SK-N-SH (cell line): ENCODE measurements at regions not wholly inside any gene's neighbourhood (a gene's known extent, or its start where the extent isn't known, plus 50 kb on each side); places are given as distances from the start of the nearest gene placed in this dataset.

Experiments
- CTCF ChIA-PET: fragments of 300-600, 350-600 bp; formaldehyde crosslinking; extraction: SDS; loops from one replicate; lab custom pipeline; 2021; lab: Yijun Ruan, JAX
- POLR2A ChIA-PET: fragments of 350-600 bp; sonication (Branson Sonifier 250); formaldehyde crosslinking; extraction: SDS; loops from one replicate; lab custom pipeline; 2020; ENCODE audit warnings: antibody characterized with exemption, inconsistent platforms; lab: Yijun Ruan, JAX
- DNase-seq: peaks from one replicate; pipeline ENCODE4 v3.0.0; 2012
- H2AFZ ChIP-seq: fragments of 200-600 bp; sonication (generic); 2 replicates; pipeline ENCODE4 v1.8.1; 2016; ENCODE audit warnings: antibody characterized with exemption, mild to moderate bottlenecking, low read depth
- H3F3A ChIP-seq: fragments of 200-600 bp; sonication (generic); replicated peaks from 2 replicates; pipeline ENCODE3; 2016; ENCODE audit warnings: antibody characterized with exemption, mild to moderate bottlenecking; ENCODE audit not compliant: insufficient read depth
- H3K27ac ChIP-seq, 2 experiments: fragments of 200-500 bp in 1 of 2; fragments of 200-600 bp in 1 of 2; sonication (Bioruptor generic) in 1 of 2; sonication (generic), shearing (Covaris generic) in 1 of 2; 2 replicates each; pipeline versions ENCODE4 v1.5.1 to v1.6.1; 2014 to 2016; ENCODE audit warnings: low read depth in 2 of 2, inconsistent platforms in 1 of 2, low read length in 1 of 2, mild to moderate bottlenecking in 1 of 2, mixed read lengths in 1 of 2
- H3K27me3 ChIP-seq: fragments of 200-600 bp; sonication (generic), shearing (Covaris generic); 2 replicates; pipeline ENCODE4 v1.6.1; 2016; ENCODE audit warnings: mixed run types; ENCODE audit not compliant: insufficient read depth
- H3K36me3 ChIP-seq, 2 experiments: fragments of 200-500 bp in 1 of 2; fragments of 200-600 bp in 1 of 2; sonication (Bioruptor generic) in 1 of 2; sonication (generic) in 1 of 2; replicated peaks in 1 of 2; 2 replicates each; pipeline versions ENCODE3 to v1.5.1; 2014 to 2016; ENCODE audit warnings: low read length in 1 of 2, mild to moderate bottlenecking in 1 of 2; ENCODE audit not compliant: insufficient read depth in 2 of 2, control insufficient read depth in 1 of 2
- H3K4me1 ChIP-seq, 2 experiments: fragments of 200-500 bp in 1 of 2; fragments of 200-600 bp in 1 of 2; sonication (Bioruptor generic) in 1 of 2; sonication (generic), shearing (Covaris generic) in 1 of 2; 2 replicates each; pipeline versions ENCODE4 v1.5.1 to v1.6.1; 2014 to 2016; ENCODE audit warnings: low read depth in 1 of 2, low read length in 1 of 2, mixed run types in 1 of 2; ENCODE audit not compliant: insufficient read depth in 2 of 2, control insufficient read depth in 1 of 2
- H3K4me2 ChIP-seq: fragments of 200-600 bp; sonication (generic), shearing (Covaris generic); 2 replicates; pipeline ENCODE4 v1.6.1; 2017; ENCODE audit warnings: mixed run types
- H3K4me3 ChIP-seq, 2 experiments: fragments of 200-500 bp in 1 of 2; fragments of 200-600 bp in 1 of 2; sonication (Bioruptor generic) in 1 of 2; sonication (generic), shearing (Covaris generic) in 1 of 2; 2 replicates each; pipeline versions ENCODE4 v1.5.1 to v1.8.1; 2014 to 2016; ENCODE audit warnings: low read depth in 2 of 2, inconsistent platforms in 1 of 2, low read length in 1 of 2, mild to moderate bottlenecking in 1 of 2, mixed read lengths in 1 of 2, moderate library complexity in 1 of 2
- H3K79me2 ChIP-seq: fragments of 200-600 bp; sonication (generic); 2 replicates; pipeline ENCODE4 v1.8.1; 2017; ENCODE audit warnings: mild to moderate bottlenecking; ENCODE audit not compliant: insufficient read depth
- H3K9ac ChIP-seq: fragments of 200-600 bp; sonication (generic); 2 replicates; pipeline ENCODE4 v1.6.1; 2017; ENCODE audit warnings: mixed run types
- H3K9me2 ChIP-seq: fragments of 200-600 bp; sonication (generic); 2 replicates; pipeline ENCODE4 v1.6.1; 2017; ENCODE audit warnings: mixed run types
- H3K9me3 ChIP-seq: fragments of 200-600 bp; sonication (generic); 2 replicates; pipeline ENCODE4 v1.6.1; 2017; ENCODE audit warnings: mixed run types, mild to moderate bottlenecking, moderate library complexity
- H4K20me1 ChIP-seq: fragments of 200-600 bp; sonication (generic); 2 replicates; pipeline ENCODE4 v1.6.1; 2017; ENCODE audit warnings: mild to moderate bottlenecking, mixed run types; ENCODE audit not compliant: insufficient read depth
- CTCF ChIP-seq: fragments of 200-600 bp; sonication (generic); IDR thresholded peaks from 2 replicates; pipeline ENCODE4 v1.6.1; 2017; ENCODE audit warnings: antibody characterized with exemption, mild to moderate bottlenecking, moderate library complexity
- EP300 ChIP-seq, 2 experiments: IDR thresholded peaks; 2 replicates each; pipeline versions ENCODE4 v1.4.0 to v1.6.1; 2012; ENCODE audit warnings: borderline replicate concordance in 1 of 2, low read depth in 1 of 2, low read length in 1 of 2
- FOSL2 ChIP-seq: IDR thresholded peaks from 2 replicates; pipeline ENCODE4 v1.4.0; 2012; ENCODE audit warnings: low read depth, mild to moderate bottlenecking, moderate library complexity, borderline replicate concordance
- FOXJ3 ChIP-seq: sonication (generic); formaldehyde crosslinking; IDR thresholded peaks from 2 replicates; pipeline ENCODE4 v1.5.1; 2020; ENCODE audit warnings: mild to moderate bottlenecking, missing genetic modification reagents
- FOXM1 ChIP-seq: IDR thresholded peaks from 2 replicates; pipeline ENCODE4 v1.4.0; 2012; ENCODE audit warnings: low read depth, mild to moderate bottlenecking
- GABPA ChIP-seq: IDR thresholded peaks from 2 replicates; pipeline ENCODE4 v1.4.0; 2012; ENCODE audit warnings: low read depth, mild to moderate bottlenecking
- JUND ChIP-seq: IDR thresholded peaks from 2 replicates; pipeline ENCODE4 v1.4.0; 2012
- MAX ChIP-seq: IDR thresholded peaks from 2 replicates; pipeline ENCODE4 v1.4.0; 2012; ENCODE audit warnings: low read depth
- NFIC ChIP-seq: IDR thresholded peaks from 2 replicates; pipeline ENCODE4 v1.4.0; 2012; ENCODE audit warnings: borderline replicate concordance
- PBX3 ChIP-seq: IDR thresholded peaks from 2 replicates; pipeline ENCODE4; 2012
- RAD21 ChIP-seq: IDR thresholded peaks from 2 replicates; pipeline ENCODE4 v1.6.1; 2012; ENCODE audit warnings: mild to moderate bottlenecking, low read length
- RFX5 ChIP-seq: IDR thresholded peaks from 2 replicates; pipeline ENCODE4 v1.6.1; 2012; ENCODE audit warnings: mild to moderate bottlenecking, improper control_type of control experiment, low read length
- RXRA ChIP-seq: IDR thresholded peaks from 2 replicates; pipeline ENCODE4 v1.4.0; 2012; ENCODE audit warnings: low read depth, mild to moderate bottlenecking, borderline replicate concordance
- SIN3A ChIP-seq: IDR thresholded peaks from 2 replicates; pipeline ENCODE4 v1.6.1; 2012; ENCODE audit warnings: low read depth, mild to moderate bottlenecking, low read length, moderate library complexity, borderline replicate concordance
- SMC3 ChIP-seq: IDR thresholded peaks from 2 replicates; pipeline ENCODE4 v1.6.1; 2012; ENCODE audit warnings: low read depth, low read length, improper control_type of control experiment
- TAF1 ChIP-seq: IDR thresholded peaks from 2 replicates; pipeline ENCODE4 v1.6.1; 2012; ENCODE audit warnings: low read depth, mild to moderate bottlenecking, low read length, moderate library complexity, borderline replicate concordance
- TCF12 ChIP-seq: IDR thresholded peaks from 2 replicates; pipeline ENCODE4 v1.4.0; 2012
- USF1 ChIP-seq: IDR thresholded peaks from 2 replicates; pipeline ENCODE4 v1.4.0; 2012; ENCODE audit warnings: low read depth, borderline replicate concordance
- WGBS: methylation state at CpG from one replicate; pipeline ENCODE4 v1.1.6; 2017; ENCODE audit warnings: low lambda C conversion rate; 5-methylcytosine and 5-hydroxymethylcytosine counted together

GRCh38 chr5:63823583-63823982 is 138.7 kb downstream of the HTR1A start:
- Histone ChIP-seq H3K9me2 (no peaks in the 10 kb centered on the region), H3K9me3 (no peaks in the 10 kb centered on the region), H3K79me2 (no peaks in the 10 kb centered on the region), H3K36me3 (no peaks in the 10 kb centered on the region), H4K20me1 (no peaks in the 10 kb centered on the region), H3F3A (no peaks in the 10 kb centered on the region), H3K9ac (no peak overlapping the region), H3K4me2 (no peak overlapping the region), H3K27me3 (no peaks in the 10 kb centered on the region), H3K4me3 (no peak overlapping the region), H3K4me1 (no peaks in the 10 kb centered on the region), H3K27ac (no peak overlapping the region), H2AFZ (no peak overlapping the region)
- TF ChIP-seq CTCF: no peak
- TF ChIP-seq RAD21: no peak
- TF ChIP-seq SMC3: no peak
- TF ChIP-seq RFX5: no peak
- TF ChIP-seq MAX: no peak
- no peak for TF ChIP-seq FOSL2
- TF ChIP-seq USF1: no peak
- TF ChIP-seq EP300 (IDR thresholded peaks at IDR 0.05; ENCODE audit: borderline replicate concordance in 1 of 2, low read depth in 1 of 2, low read length in 1 of 2): no peak
- no peak for TF ChIP-seq RXRA
- ChIA-PET CTCF (no interaction called here), POLR2A (no interaction called here)
- no peak for DNase-seq
- WGBS: 1% methylated on average over 2 of the region's 2 CpGs

GRCh38 chr5:63822614-63823013 is 139.6 kb downstream of the HTR1A start:
- TF ChIP-seq PBX3 (peak; percentile 81), RAD21 (no peak), FOSL2 (peak; percentile 60; the same call in 1 of the 2 replicates), CTCF (peak; percentile 31), NFIC (no peak), JUND (peak; percentile 40; the same call in 1 of the 2 replicates), EP300 (IDR thresholded peaks at IDR 0.05; ENCODE audit: borderline replicate concordance in 1 of 2, low read depth in 1 of 2, low read length in 1 of 2) (0 out of 4 replicates have a peak, but pooled peaks of 1 of the 2 experiments have one; percentile 27), USF1 (no peak), FOXJ3 (CRISPR knock-in tag) (no peak), FOXM1 (peak; percentile 64; the same call in 1 of the 2 replicates), GABPA (no peak), TCF12 (peak; percentile 44; the same call in 1 of the 2 replicates), SIN3A (no peak), RFX5 (no peak), TAF1 (no peak)
- no peaks in the 10 kb centered on the region for H3K9me3 ChIP-seq
- no peaks in the 10 kb centered on the region for H3K27me3 ChIP-seq
- H3K4me1 ChIP-seq: no peaks in the 10 kb centered on the region
- WGBS: 0% methylated on average over 1 of the region's 1 CpG
- no peaks in the 10 kb centered on the region for H4K20me1 ChIP-seq
- no peak overlapping the region for H2AFZ ChIP-seq
- POLR2A ChIA-PET: no interaction called here
- H3K9me2 ChIP-seq: no peaks in the 10 kb centered on the region
- no peak for DNase-seq
- CTCF ChIA-PET: no interaction called here
- H3K4me3 ChIP-seq: no peak overlapping the region
- H3K36me3 ChIP-seq: no peaks in the 10 kb centered on the region
- no peak overlapping the region for H3K4me2 ChIP-seq
- H3K27ac ChIP-seq: no peak overlapping the region
- no peaks in the 10 kb centered on the region for H3F3A ChIP-seq
- H3K9ac ChIP-seq: no peak overlapping the region
- no peaks in the 10 kb centered on the region for H3K79me2 ChIP-seq
